BJ (cell line): ENCODE measurements at regions not wholly inside any gene's neighbourhood (a gene's known extent, or its start where the extent isn't known, plus 50 kb on each side); places are given as distances from the start of the nearest gene placed in this dataset.

Source experiments
- CTCF ChIA-PET: fragments of 350-600 bp; formaldehyde crosslinking; extraction: SDS; loops from one replicate; lab custom pipeline; 2021; ENCODE audit warnings: antibody characterized with exemption, inconsistent platforms; lab: Yijun Ruan, JAX
- POLR2A ChIA-PET: fragments of 300-600 bp; sonication (Branson Sonifier 250); formaldehyde crosslinking; extraction: SDS; loops from one replicate; lab custom pipeline; 2021; ENCODE audit warnings: antibody characterized with exemption; lab: Charles Lee
- DNase-seq: peaks from one replicate; pipeline ENCODE4 v3.0.0-alpha.2; 2011; ENCODE audit warnings: low read depth
- H3K27me3 ChIP-seq: 2 replicates; pipeline ENCODE4 v1.6.0; 2011; ENCODE audit warnings: low read length; ENCODE audit not compliant: control insufficient read depth, insufficient read depth
- H3K36me3 ChIP-seq: 2 replicates; pipeline ENCODE4 v1.5.1; 2011; ENCODE audit warnings: low read length; ENCODE audit not compliant: control insufficient read depth, insufficient read depth
- H3K4me3 ChIP-seq: 2 replicates; pipeline ENCODE4 v1.5.1; 2011; ENCODE audit warnings: low read depth, mild to moderate bottlenecking, control low read depth, low read length
- CTCF ChIP-seq: IDR thresholded peaks from 2 replicates; pipeline ENCODE4 v1.5.1; 2011; ENCODE audit warnings: low read depth, mild to moderate bottlenecking, control low read depth, inconsistent platforms, low read length, moderate library complexity; ENCODE audit not compliant: insufficient read depth

- TF ChIP-seq CTCF, result no peak
- CTCF ChIA-PET, result no interaction called here
- POLR2A ChIA-PET, result no interaction called here
- H3K36me3 ChIP-seq, result no peaks in the 10 kb centered on the region
- DNase-seq, result no peak
- H3K27me3 ChIP-seq, result no peaks in the 10 kb centered on the region
- no peak overlapping the region for H3K4me3 ChIP-seq
Observed at GRCh38 chr6:43922426-43923375, 152.7 kb downstream of the VEGFA start.

GRCh38 chr6:43921548-43922425 is 151.8 kb downstream of the VEGFA start:
- CTCF ChIA-PET, result no interaction called here
- Histone ChIP-seq H3K36me3 (no peaks in the 10 kb centered on the region), H3K27me3 (no peaks in the 10 kb centered on the region), H3K4me3 (no peak overlapping the region)
- DNase-seq, result no peak
- POLR2A ChIA-PET, result no interaction called here
- TF ChIP-seq CTCF, result no peak

GRCh38 chr6:43921039-43921438 is 151.0 kb downstream of the VEGFA start:
- TF ChIP-seq CTCF, result no peak
- Histone ChIP-seq H3K27me3 (no peaks in the 10 kb centered on the region), H3K4me3 (no peak overlapping the region), H3K36me3 (no peaks in the 10 kb centered on the region)
- CTCF ChIA-PET, result interaction anchor here (0.6 kb wide), 1 partner anchor 21 kb away, joined by 3 read pairs; no protein-coding TSS in a partner anchor
- DNase-seq, result no peak
- POLR2A ChIA-PET, result no interaction called here

GRCh38 chr6:43919774-43920173 is 149.8 kb downstream of the VEGFA start:
- Histone ChIP-seq H3K4me3 (no peak overlapping the region), H3K36me3 (no peaks in the 10 kb centered on the region), H3K27me3 (no peaks in the 10 kb centered on the region)
- no peak for DNase-seq
- no peak for TF ChIP-seq CTCF
- POLR2A ChIA-PET, result no interaction called here
- CTCF ChIA-PET, result no interaction called here

GRCh38 chr6:43917878-43918382 is 147.9 kb downstream of the VEGFA start:
- no peak overlapping the region for H3K4me3 ChIP-seq
- POLR2A ChIA-PET, result no interaction called here
- no peaks in the 10 kb centered on the region for H3K36me3 ChIP-seq
- no peak for TF ChIP-seq CTCF
- CTCF ChIA-PET, result interaction anchor here (1.1 kb wide), 1 partner anchor 72 kb away, joined by 4 read pairs; no protein-coding TSS in a partner anchor
- no peaks in the 10 kb centered on the region for H3K27me3 ChIP-seq
- no peak for DNase-seq
